Keratinocyte (primary cell): ENCODE measurements at regions not wholly inside any gene's neighbourhood (a gene's known extent, or its start where the extent isn't known, plus 50 kb on each side); places are given as distances from the start of the nearest gene placed in this dataset.

Experiments
- CTCF ChIP-seq, 3 experiments: IDR thresholded peaks in 1 of 3; conservative IDR thresholded peaks in 1 of 3; optimal IDR thresholded peaks in 1 of 3; 2 replicates in 2 of 3; 3 replicates in 1 of 3; pipeline versions ENCODE3 to v1.5.1; 2011; ENCODE audit warnings: low read length in 3 of 3, mild to moderate bottlenecking in 3 of 3, moderate library complexity in 2 of 3, control low read depth in 1 of 3, inconsistent platforms in 1 of 3; ENCODE audit not compliant: insufficient read depth in 2 of 3; ENCODE audit errors: extremely low read depth in 1 of 3
- EZH2 ChIP-seq: IDR thresholded peaks from one replicate; pipeline ENCODE4 v1.6.1; 2012; ENCODE audit warnings: inconsistent platforms, mild to moderate bottlenecking, low read length, moderate library complexity

- no peak for TF ChIP-seq CTCF (optimal IDR thresholded peaks at IDR 0.05 in 1 of 3, IDR thresholded peaks at IDR 0.05 in 1 of 3, conservative IDR thresholded peaks at IDR 0.05 in 1 of 3; ENCODE audit: extremely low read depth in 1 of 3, insufficient read depth in 2 of 3, low read length in 3 of 3)
- no peak for TF ChIP-seq EZH2
These were observed 232.4 kb upstream of the BRINP1 start for GRCh38 chr9:119601632-119602031.
